ENCODE measurements at regions not wholly inside any gene's neighbourhood (a gene's known extent, or its start where the extent isn't known, plus 50 kb on each side); places are given as distances from the start of the nearest gene placed in this dataset.

DNA sequence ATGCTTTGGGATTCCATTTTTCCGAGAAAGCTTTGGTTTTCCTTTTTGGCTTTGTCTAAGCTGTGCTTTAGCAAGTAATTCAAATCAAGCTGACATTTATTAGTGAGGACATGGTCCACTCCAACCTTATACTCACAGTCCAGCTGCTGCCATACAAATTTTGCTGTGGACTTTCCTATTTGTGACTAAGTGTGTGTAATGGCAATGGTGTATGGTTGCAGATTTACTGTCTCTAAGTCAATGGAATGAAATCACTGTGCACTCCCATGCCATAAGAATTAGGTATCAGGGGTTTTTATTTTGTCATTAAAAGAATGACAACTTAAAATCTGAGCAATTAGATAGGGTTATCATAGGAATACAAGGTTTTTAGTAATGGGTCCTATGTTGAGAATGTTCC lies 530.0 kb downstream of the CCDC171 start:
- ChIA-PET CTCF (no interaction called here), POLR2A (no interaction called here)
- Histone ChIP-seq H3K4me1 (ENCODE audit: control insufficient read depth, insufficient read depth, low read length) (no peaks in the 10 kb centered on the region), H3K9me3 (ENCODE audit: control insufficient read depth, insufficient read depth, low read depth, low read length) (no peaks in the 10 kb centered on the region), H3K36me3 (ENCODE audit: control insufficient read depth, insufficient read depth, low read length) (no peaks in the 10 kb centered on the region), H3K27ac (ENCODE audit: low read length) (no peak overlapping the region), H3K27me3 (ENCODE audit: control insufficient read depth, insufficient read depth, low read length) (no peaks in the 10 kb centered on the region), H3K4me3 (ENCODE audit: low read depth in 2 of 2, low read length in 2 of 2) (no peak overlapping the region)
- no peak for TF ChIP-seq SIN3A (IDR thresholded peaks at IDR 0.05; ENCODE audit: borderline replicate concordance, insufficient read depth, low read depth, low read length)
- no TSS peak for BruUV-seq (replicated peaks)
- in situ Hi-C loops (cut with HindIII; ENCODE audit: low pct_unique_long_range_greater_than_20kb, low sequenced_read_pairs) (no loop called here), intact Hi-C loops (cut with micrococcal nuclease; ENCODE audit: unreplicated experiment) (no loop called here)
- ATAC-seq, result no peak
- DNase-seq (ENCODE audit: low read depth, low spot score), result no peak

DNA sequence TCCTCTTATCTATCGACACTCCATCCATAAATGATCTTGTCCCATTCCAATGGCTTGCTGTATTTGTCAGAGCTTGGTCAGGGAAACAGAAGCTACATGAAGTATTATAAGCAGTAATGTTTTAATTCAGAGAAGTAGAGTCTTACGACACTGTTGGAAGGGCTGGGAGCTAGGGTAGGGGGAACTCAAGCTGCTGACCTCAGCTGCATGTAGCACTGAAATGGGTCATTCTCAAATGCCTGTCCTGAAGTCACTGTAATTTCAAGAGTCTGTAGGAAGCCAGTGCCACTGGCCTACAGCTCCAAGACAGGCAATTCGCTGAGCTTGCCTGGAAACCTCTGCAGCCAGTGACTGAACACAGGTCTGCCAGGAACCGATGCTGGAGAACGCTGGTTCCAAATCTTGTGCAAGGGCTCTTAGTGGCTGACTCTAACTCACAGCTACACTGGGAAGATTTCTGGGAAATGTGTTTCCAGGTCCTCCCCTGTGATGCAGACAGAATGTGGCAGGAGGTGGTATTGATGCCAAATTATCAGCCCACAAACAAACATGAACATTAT lies 532.4 kb downstream of the CCDC171 start:
- POLR2A ChIA-PET, result no interaction called here

More for the DNA sequence above, 532.4 kb downstream of the CCDC171 start:
- Histone ChIP-seq H3K9me3 (ENCODE audit: control insufficient read depth, insufficient read depth, low read depth, low read length) (no peaks in the 10 kb centered on the region), H3K4me3 (ENCODE audit: low read depth in 2 of 2, low read length in 2 of 2) (no peak overlapping the region), H3K27ac (ENCODE audit: low read length) (no peak overlapping the region), H3K36me3 (ENCODE audit: control insufficient read depth, insufficient read depth, low read length) (no peaks in the 10 kb centered on the region), H3K4me1 (ENCODE audit: control insufficient read depth, insufficient read depth, low read length) (no peaks in the 10 kb centered on the region), H3K27me3 (ENCODE audit: control insufficient read depth, insufficient read depth, low read length) (no peaks in the 10 kb centered on the region)
- no peak for TF ChIP-seq TCF7L2 (IDR thresholded peaks at IDR 0.05; ENCODE audit: low read depth, low read length)
- no peak for TF ChIP-seq POLR2AphosphoS5 (IDR thresholded peaks at IDR 0.05; ENCODE audit: low read depth, low read length)
- TF ChIP-seq, protein P1, sequence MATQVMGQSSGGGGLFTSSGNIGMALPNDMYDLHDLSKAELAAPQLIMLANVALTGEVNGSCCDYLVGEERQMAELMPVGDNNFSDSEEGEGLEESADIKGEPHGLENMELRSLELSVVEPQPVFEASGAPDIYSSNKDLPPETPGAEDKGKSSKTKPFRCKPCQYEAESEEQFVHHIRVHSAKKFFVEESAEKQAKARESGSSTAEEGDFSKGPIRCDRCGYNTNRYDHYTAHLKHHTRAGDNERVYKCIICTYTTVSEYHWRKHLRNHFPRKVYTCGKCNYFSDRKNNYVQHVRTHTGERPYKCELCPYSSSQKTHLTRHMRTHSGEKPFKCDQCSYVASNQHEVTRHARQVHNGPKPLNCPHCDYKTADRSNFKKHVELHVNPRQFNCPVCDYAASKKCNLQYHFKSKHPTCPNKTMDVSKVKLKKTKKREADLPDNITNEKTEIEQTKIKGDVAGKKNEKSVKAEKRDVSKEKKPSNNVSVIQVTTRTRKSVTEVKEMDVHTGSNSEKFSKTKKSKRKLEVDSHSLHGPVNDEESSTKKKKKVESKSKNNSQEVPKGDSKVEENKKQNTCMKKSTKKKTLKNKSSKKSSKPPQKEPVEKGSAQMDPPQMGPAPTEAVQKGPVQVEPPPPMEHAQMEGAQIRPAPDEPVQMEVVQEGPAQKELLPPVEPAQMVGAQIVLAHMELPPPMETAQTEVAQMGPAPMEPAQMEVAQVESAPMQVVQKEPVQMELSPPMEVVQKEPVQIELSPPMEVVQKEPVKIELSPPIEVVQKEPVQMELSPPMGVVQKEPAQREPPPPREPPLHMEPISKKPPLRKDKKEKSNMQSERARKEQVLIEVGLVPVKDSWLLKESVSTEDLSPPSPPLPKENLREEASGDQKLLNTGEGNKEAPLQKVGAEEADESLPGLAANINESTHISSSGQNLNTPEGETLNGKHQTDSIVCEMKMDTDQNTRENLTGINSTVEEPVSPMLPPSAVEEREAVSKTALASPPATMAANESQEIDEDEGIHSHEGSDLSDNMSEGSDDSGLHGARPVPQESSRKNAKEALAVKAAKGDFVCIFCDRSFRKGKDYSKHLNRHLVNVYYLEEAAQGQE (IDR thresholded peaks at IDR 0.05; ENCODE audit: insufficient read depth in 1 of 2, low read depth in 2 of 2, low read length in 1 of 2), result no peak
- TF ChIP-seq, protein P2, sequence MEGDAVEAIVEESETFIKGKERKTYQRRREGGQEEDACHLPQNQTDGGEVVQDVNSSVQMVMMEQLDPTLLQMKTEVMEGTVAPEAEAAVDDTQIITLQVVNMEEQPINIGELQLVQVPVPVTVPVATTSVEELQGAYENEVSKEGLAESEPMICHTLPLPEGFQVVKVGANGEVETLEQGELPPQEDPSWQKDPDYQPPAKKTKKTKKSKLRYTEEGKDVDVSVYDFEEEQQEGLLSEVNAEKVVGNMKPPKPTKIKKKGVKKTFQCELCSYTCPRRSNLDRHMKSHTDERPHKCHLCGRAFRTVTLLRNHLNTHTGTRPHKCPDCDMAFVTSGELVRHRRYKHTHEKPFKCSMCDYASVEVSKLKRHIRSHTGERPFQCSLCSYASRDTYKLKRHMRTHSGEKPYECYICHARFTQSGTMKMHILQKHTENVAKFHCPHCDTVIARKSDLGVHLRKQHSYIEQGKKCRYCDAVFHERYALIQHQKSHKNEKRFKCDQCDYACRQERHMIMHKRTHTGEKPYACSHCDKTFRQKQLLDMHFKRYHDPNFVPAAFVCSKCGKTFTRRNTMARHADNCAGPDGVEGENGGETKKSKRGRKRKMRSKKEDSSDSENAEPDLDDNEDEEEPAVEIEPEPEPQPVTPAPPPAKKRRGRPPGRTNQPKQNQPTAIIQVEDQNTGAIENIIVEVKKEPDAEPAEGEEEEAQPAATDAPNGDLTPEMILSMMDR (IDR thresholded peaks at IDR 0.05), result no peak
- no peak for TF ChIP-seq SIN3A (IDR thresholded peaks at IDR 0.05; ENCODE audit: borderline replicate concordance, insufficient read depth, low read depth, low read length)
- CTCF ChIA-PET, result no interaction called here
- ATAC-seq, result no peak
- in situ Hi-C loops (cut with HindIII; ENCODE audit: low pct_unique_long_range_greater_than_20kb, low sequenced_read_pairs) (no loop called here), intact Hi-C loops (cut with micrococcal nuclease; ENCODE audit: unreplicated experiment) (no loop called here)
- no TSS peak for BruUV-seq (replicated peaks)
- DNase-seq (ENCODE audit: low read depth, low spot score), result no peak
